IPS-15b (cell line): ENCODE measurements at regions not wholly inside any gene's neighbourhood (a gene's known extent, or its start where the extent isn't known, plus 50 kb on each side); places are given as distances from the start of the nearest gene placed in this dataset.

Experiments used
- H3K27me3 ChIP-seq: one replicate; pipeline ENCODE4 v1.6.1; 2013; ENCODE audit warnings: low read length; ENCODE audit not compliant: control insufficient read depth, insufficient read depth
- H3K36me3 ChIP-seq: one replicate; pipeline ENCODE4 v1.6.1; 2013; ENCODE audit warnings: low read length; ENCODE audit not compliant: control insufficient read depth, insufficient read depth
- H3K4me1 ChIP-seq: one replicate; pipeline ENCODE4 v1.6.1; 2013; ENCODE audit warnings: mild to moderate bottlenecking, low read length; ENCODE audit not compliant: control insufficient read depth, insufficient read depth
- H3K4me3 ChIP-seq: one replicate; pipeline ENCODE4 v1.5.1; 2013; ENCODE audit warnings: low read depth, low read length
- H3K9ac ChIP-seq: one replicate; pipeline ENCODE4 v1.6.1; 2013; ENCODE audit warnings: low read depth, mild to moderate bottlenecking, low read length
- H3K9me3 ChIP-seq: one replicate; pipeline ENCODE4 v1.6.1; 2013; ENCODE audit warnings: mild to moderate bottlenecking, low read length; ENCODE audit not compliant: control insufficient read depth, insufficient read depth

- Histone ChIP-seq H3K27me3 (no peaks in the 10 kb centered on the region), H3K36me3 (no peaks in the 10 kb centered on the region), H3K9me3 (no peaks in the 10 kb centered on the region), H3K4me3 (no peak overlapping the region), H3K4me1 (no peaks in the 10 kb centered on the region), H3K9ac (no peak overlapping the region)
Observed at GRCh38 chr2:145169285-145169684, 649.4 kb upstream of the ZEB2 start.

GRCh38 chr2:145168091-145168490 lies 648.2 kb upstream of the ZEB2 start:
- no peaks in the 10 kb centered on the region for H3K9me3 ChIP-seq
- H3K4me3 ChIP-seq, result no peak overlapping the region
- no peaks in the 10 kb centered on the region for H3K27me3 ChIP-seq
- no peaks in the 10 kb centered on the region for H3K36me3 ChIP-seq
- no peaks in the 10 kb centered on the region for H3K4me1 ChIP-seq
- no peak overlapping the region for H3K9ac ChIP-seq

GRCh38 chr2:145166731-145167302 lies 646.9 kb upstream of the ZEB2 start:
- H3K36me3 ChIP-seq, result no peaks in the 10 kb centered on the region
- H3K27me3 ChIP-seq, result no peaks in the 10 kb centered on the region
- no peak overlapping the region for H3K4me3 ChIP-seq
- no peaks in the 10 kb centered on the region for H3K4me1 ChIP-seq
- H3K9me3 ChIP-seq, result no peaks in the 10 kb centered on the region
- H3K9ac ChIP-seq, result no peak overlapping the region

GRCh38 chr2:145161656-145162055 lies 641.7 kb upstream of the ZEB2 start:
- H3K4me1 ChIP-seq, result no peaks in the 10 kb centered on the region
- H3K4me3 ChIP-seq, result no peak overlapping the region
- H3K27me3 ChIP-seq, result no peaks in the 10 kb centered on the region
- no peaks in the 10 kb centered on the region for H3K9me3 ChIP-seq
- H3K9ac ChIP-seq, result no peak overlapping the region
- H3K36me3 ChIP-seq, result no peaks in the 10 kb centered on the region

GRCh38 chr2:145160855-145161254 lies 640.9 kb upstream of the ZEB2 start:
- no peak overlapping the region for H3K4me3 ChIP-seq
- no peak overlapping the region for H3K9ac ChIP-seq
- no peaks in the 10 kb centered on the region for H3K9me3 ChIP-seq
- H3K36me3 ChIP-seq, result no peaks in the 10 kb centered on the region
- no peaks in the 10 kb centered on the region for H3K4me1 ChIP-seq
- H3K27me3 ChIP-seq, result no peaks in the 10 kb centered on the region

- Histone ChIP-seq H3K27me3 (no peaks in the 10 kb centered on the region), H3K4me3 (no peak overlapping the region), H3K4me1 (no peaks in the 10 kb centered on the region), H3K9me3 (no peaks in the 10 kb centered on the region), H3K36me3 (no peaks in the 10 kb centered on the region), H3K9ac (no peak overlapping the region)
Observed at GRCh38 chr2:145159676-145160075, 639.8 kb upstream of the ZEB2 start.

GRCh38 chr2:145157741-145158591 lies 638.0 kb upstream of the ZEB2 start:
- H3K9ac ChIP-seq, result no peak overlapping the region
- H3K27me3 ChIP-seq, result no peaks in the 10 kb centered on the region
- no peaks in the 10 kb centered on the region for H3K4me1 ChIP-seq
- H3K9me3 ChIP-seq, result no peaks in the 10 kb centered on the region
- no peaks in the 10 kb centered on the region for H3K36me3 ChIP-seq
- H3K4me3 ChIP-seq, result no peak overlapping the region

- no peaks in the 10 kb centered on the region for H3K36me3 ChIP-seq
- H3K9me3 ChIP-seq, result no peaks in the 10 kb centered on the region
- no peaks in the 10 kb centered on the region for H3K27me3 ChIP-seq
- no peaks in the 10 kb centered on the region for H3K4me1 ChIP-seq
- no peak overlapping the region for H3K9ac ChIP-seq
- no peak overlapping the region for H3K4me3 ChIP-seq
Observed at GRCh38 chr2:145157036-145157675, 637.2 kb upstream of the ZEB2 start.

GRCh38 chr2:145156199-145156598 lies 636.3 kb upstream of the ZEB2 start:
- no peak overlapping the region for H3K4me3 ChIP-seq
- H3K4me1 ChIP-seq, result no peaks in the 10 kb centered on the region
- H3K36me3 ChIP-seq, result no peaks in the 10 kb centered on the region
- no peaks in the 10 kb centered on the region for H3K9me3 ChIP-seq
- no peak overlapping the region for H3K9ac ChIP-seq
- no peaks in the 10 kb centered on the region for H3K27me3 ChIP-seq

- H3K36me3 ChIP-seq, result no peaks in the 10 kb centered on the region
- H3K4me3 ChIP-seq, result no peak overlapping the region
- H3K4me1 ChIP-seq, result no peaks in the 10 kb centered on the region
- no peaks in the 10 kb centered on the region for H3K27me3 ChIP-seq
- H3K9ac ChIP-seq, result no peak overlapping the region
- H3K9me3 ChIP-seq, result no peaks in the 10 kb centered on the region
Observed at GRCh38 chr2:145155196-145155595, 635.3 kb upstream of the ZEB2 start.

- Histone ChIP-seq H3K4me1 (no peaks in the 10 kb centered on the region), H3K9ac (no peak overlapping the region), H3K36me3 (no peaks in the 10 kb centered on the region), H3K9me3 (no peaks in the 10 kb centered on the region), H3K27me3 (no peaks in the 10 kb centered on the region), H3K4me3 (no peak overlapping the region)
Observed at GRCh38 chr2:145154731-145155130, 634.8 kb upstream of the ZEB2 start.

GRCh38 chr2:145146691-145147090 lies 626.8 kb upstream of the ZEB2 start:
- Histone ChIP-seq H3K9me3 (no peaks in the 10 kb centered on the region), H3K4me3 (no peak overlapping the region), H3K36me3 (no peaks in the 10 kb centered on the region), H3K9ac (no peak overlapping the region), H3K27me3 (no peaks in the 10 kb centered on the region), H3K4me1 (no peaks in the 10 kb centered on the region)
